ENCODE measurements at regions not wholly inside any gene's neighbourhood (a gene's known extent, or its start where the extent isn't known, plus 50 kb on each side); places are given as distances from the start of the nearest gene placed in this dataset.

DNA sequence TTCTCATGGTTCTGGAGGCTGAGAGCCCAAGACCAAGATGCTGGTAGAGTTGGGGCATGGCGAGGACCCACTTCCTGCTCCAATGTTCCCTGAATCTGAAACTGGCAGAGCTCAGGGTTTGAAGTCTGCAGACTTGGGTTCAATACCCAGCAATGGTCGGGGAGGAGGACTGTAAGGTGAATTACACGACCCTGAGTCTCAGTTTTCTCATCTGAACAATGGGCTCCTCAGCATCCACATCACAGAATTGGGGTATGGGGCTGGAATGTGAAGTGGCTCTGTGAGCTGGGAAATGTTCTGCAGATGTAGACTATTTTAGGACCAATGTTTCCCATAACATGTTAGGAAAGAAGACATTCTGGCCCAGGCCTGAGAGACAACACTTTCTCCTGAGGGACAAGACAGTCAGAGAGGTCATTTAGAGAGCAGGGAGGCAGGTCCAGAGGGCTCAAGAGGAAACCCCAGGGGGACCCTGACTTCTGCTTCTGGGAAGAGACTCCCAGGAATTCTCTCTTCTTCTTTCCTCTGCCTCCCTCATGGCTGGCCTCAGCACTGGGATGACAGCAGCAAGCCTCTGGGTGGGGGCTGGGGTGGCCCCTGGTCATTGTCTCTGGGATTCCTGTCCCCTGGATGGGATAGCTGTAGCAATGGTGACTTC is 141.3 kb upstream of the PMEPA1 start:
- TF ChIP-seq, protein P1, sequence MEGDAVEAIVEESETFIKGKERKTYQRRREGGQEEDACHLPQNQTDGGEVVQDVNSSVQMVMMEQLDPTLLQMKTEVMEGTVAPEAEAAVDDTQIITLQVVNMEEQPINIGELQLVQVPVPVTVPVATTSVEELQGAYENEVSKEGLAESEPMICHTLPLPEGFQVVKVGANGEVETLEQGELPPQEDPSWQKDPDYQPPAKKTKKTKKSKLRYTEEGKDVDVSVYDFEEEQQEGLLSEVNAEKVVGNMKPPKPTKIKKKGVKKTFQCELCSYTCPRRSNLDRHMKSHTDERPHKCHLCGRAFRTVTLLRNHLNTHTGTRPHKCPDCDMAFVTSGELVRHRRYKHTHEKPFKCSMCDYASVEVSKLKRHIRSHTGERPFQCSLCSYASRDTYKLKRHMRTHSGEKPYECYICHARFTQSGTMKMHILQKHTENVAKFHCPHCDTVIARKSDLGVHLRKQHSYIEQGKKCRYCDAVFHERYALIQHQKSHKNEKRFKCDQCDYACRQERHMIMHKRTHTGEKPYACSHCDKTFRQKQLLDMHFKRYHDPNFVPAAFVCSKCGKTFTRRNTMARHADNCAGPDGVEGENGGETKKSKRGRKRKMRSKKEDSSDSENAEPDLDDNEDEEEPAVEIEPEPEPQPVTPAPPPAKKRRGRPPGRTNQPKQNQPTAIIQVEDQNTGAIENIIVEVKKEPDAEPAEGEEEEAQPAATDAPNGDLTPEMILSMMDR (IDR thresholded peaks at IDR 0.05): no peak
- TF ChIP-seq POLR2A (IDR thresholded peaks at IDR 0.05): no peak
